ENCODE measurements at regions not wholly inside any gene's neighbourhood (a gene's known extent, or its start where the extent isn't known, plus 50 kb on each side); places are given as distances from the start of the nearest gene placed in this dataset.
"Not testable (repeated sequence)": the region's sequence is repeated elsewhere in the genome, so short reads cannot be mapped to it uniquely, and the experiment has no call there.

- no peak for DNase-seq (ENCODE audit: low read depth)
Measured at GRCh38 chr12:107144441-107144840, 51.1 kb upstream of the CRY1 start.

- DNase-seq (ENCODE audit: low read depth), result no peak
Measured at GRCh38 chr12:107144990-107145389, 51.6 kb upstream of the CRY1 start.

- DNase-seq (ENCODE audit: low read depth), result peak; percentile 57
Measured at GRCh38 chr12:107145397-107145796, 52.0 kb upstream of the CRY1 start.

GRCh38 chr12:107148107-107148506, 54.8 kb upstream of the CRY1 start:
- no peak for DNase-seq (ENCODE audit: low read depth)

GRCh38 chr12:107152315-107152714, 59.0 kb upstream of the CRY1 start:
- DNase-seq (ENCODE audit: low read depth), result no peak

GRCh38 chr12:107159384-107159900, 66.1 kb upstream of the CRY1 start:
- DNase-seq (ENCODE audit: low read depth), result no peak

GRCh38 chr12:107163413-107163812, 70.1 kb upstream of the CRY1 start:
- DNase-seq (ENCODE audit: low read depth), result no peak

GRCh38 chr12:107164392-107164791, 71.0 kb upstream of the CRY1 start:
- DNase-seq (ENCODE audit: low read depth), result no peak

- no peak for DNase-seq (ENCODE audit: low read depth)
Measured at GRCh38 chr12:107165581-107165980, 72.2 kb upstream of the CRY1 start.

- DNase-seq (ENCODE audit: low read depth), result no peak
Measured at GRCh38 chr12:107167756-107168155, 74.4 kb upstream of the CRY1 start.

- no peak for DNase-seq (ENCODE audit: low read depth)
Measured at GRCh38 chr12:107169200-107169599, 75.9 kb upstream of the CRY1 start.

- no peak for DNase-seq (ENCODE audit: low read depth)
Measured at GRCh38 chr12:107178776-107179175, 85.4 kb upstream of the CRY1 start.

- no peak for DNase-seq (ENCODE audit: low read depth)
Measured at GRCh38 chr12:107179871-107180270, 86.5 kb upstream of the CRY1 start.

- no peak for DNase-seq (ENCODE audit: low read depth)
Measured at GRCh38 chr12:107180272-107180671, 86.9 kb upstream of the CRY1 start.

GRCh38 chr12:107184359-107184930, 91.1 kb upstream of the CRY1 start:
- no peak for DNase-seq (ENCODE audit: low read depth)

- no peak for DNase-seq (ENCODE audit: low read depth)
Measured at GRCh38 chr12:107196681-107197080, 103.3 kb upstream of the CRY1 start.

GRCh38 chr12:107200394-107200793, 107.0 kb upstream of the CRY1 start:
- peak; percentile 79 for DNase-seq (ENCODE audit: low read depth)

GRCh38 chr12:107207931-107208525, 114.7 kb upstream of the CRY1 start:
- peak; percentile 44 for DNase-seq (ENCODE audit: low read depth)

- DNase-seq (ENCODE audit: low read depth), result not testable (repeated sequence)
Measured at GRCh38 chr12:107209700-107210099, 116.4 kb upstream of the CRY1 start.

- DNase-seq (ENCODE audit: low read depth), result not testable (repeated sequence)
Measured at GRCh38 chr12:107214373-107214773, 121.0 kb upstream of the CRY1 start.

GRCh38 chr12:107216411-107216810, 123.1 kb upstream of the CRY1 start:
- not testable (repeated sequence) for DNase-seq (ENCODE audit: low read depth)

- DNase-seq (ENCODE audit: low read depth), result no peak
Measured at GRCh38 chr12:107219301-107219700, 126.0 kb upstream of the CRY1 start.

GRCh38 chr12:107221913-107222312, 128.6 kb upstream of the CRY1 start:
- no peak for DNase-seq (ENCODE audit: low read depth)

- no peak for DNase-seq (ENCODE audit: low read depth)
Measured at GRCh38 chr12:107223821-107224220, 130.5 kb upstream of the CRY1 start.

Measured in HS-5 (cell line).